OCI-LY7 (cell line): ENCODE measurements at regions not wholly inside any gene's neighbourhood (a gene's known extent, or its start where the extent isn't known, plus 50 kb on each side); places are given as distances from the start of the nearest gene placed in this dataset.

Experiments used
- BruUV-seq: library from RNA; stranded (reverse); fragments of 400-500 nt; replicated peaks from 2 replicates; lab custom pipeline; 2021; lab: Mats Ljungman, UMichigan
- CTCF ChIA-PET: fragments of 300-600 bp; sonication (Branson Sonifier 250); formaldehyde crosslinking; loops from one replicate; lab custom pipeline; 2022; ENCODE audit warnings: antibody characterized with exemption; ENCODE audit not compliant: unreplicated experiment; lab: Charles Lee
- POLR2A ChIA-PET: fragments of 300-600 bp; sonication (Branson Sonifier 250); formaldehyde crosslinking; loops from one replicate; lab custom pipeline; 2022; ENCODE audit warnings: antibody characterized with exemption; lab: Charles Lee
- DNase-seq: peaks from one replicate; pipeline ENCODE4 v3.0.0-alpha.2; 2015; ENCODE audit warnings: low spot score
- H2AFZ ChIP-seq: fragments of 200-600 bp; sonication (generic), shearing (Covaris generic); 2 replicates; pipeline ENCODE4 v1.6.1; 2014; ENCODE audit warnings: mild to moderate bottlenecking, antibody characterized with exemption, low read length, moderate library complexity
- H3K27ac ChIP-seq: fragments of 200-600 bp; sonication (generic); 2 replicates; pipeline ENCODE4 v1.5.1; 2014; ENCODE audit warnings: mixed run types, low read depth, mild to moderate bottlenecking, moderate library complexity, low read length, inconsistent platforms; ENCODE audit not compliant: poor library complexity, severe bottlenecking
- H3K36me3 ChIP-seq: fragments of 200-600 bp; sonication (generic); 2 replicates; pipeline ENCODE4 v1.6.1; 2014; ENCODE audit warnings: mild to moderate bottlenecking, antibody characterized with exemption, low read length, moderate library complexity, mixed read lengths; ENCODE audit not compliant: insufficient read depth
- H3K4me1 ChIP-seq: fragments of 200-600 bp; sonication (generic); 2 replicates; pipeline ENCODE4 v1.5.1; 2014; ENCODE audit warnings: mild to moderate bottlenecking, low read length; ENCODE audit not compliant: insufficient read depth, poor library complexity, severe bottlenecking
- H3K4me2 ChIP-seq: fragments of 200-600 bp; sonication (generic); 2 replicates; pipeline ENCODE4 v1.6.1; 2014; ENCODE audit warnings: mild to moderate bottlenecking, low read length
- H3K4me3 ChIP-seq: fragments of 200-600 bp; sonication (generic); 2 replicates; pipeline ENCODE4 v1.5.1; 2014; ENCODE audit warnings: mild to moderate bottlenecking, low read depth, low read length; ENCODE audit not compliant: poor library complexity, severe bottlenecking
- H3K79me2 ChIP-seq: fragments of 200-600 bp; sonication (generic); 2 replicates; pipeline ENCODE4 v1.6.1; 2016; ENCODE audit warnings: low read depth, mild to moderate bottlenecking, low read length, moderate library complexity, mixed read lengths; ENCODE audit not compliant: insufficient read depth
- H3K9me2 ChIP-seq: fragments of 200-600 bp; sonication (generic); 2 replicates; pipeline ENCODE4 v1.6.1; 2016; ENCODE audit warnings: mild to moderate bottlenecking, low read length, mixed read lengths; ENCODE audit not compliant: insufficient read depth
- H3K9me3 ChIP-seq: fragments of 200-600 bp; sonication (generic); 2 replicates; pipeline ENCODE4 v1.6.1; 2014; ENCODE audit warnings: mild to moderate bottlenecking, mixed run types, low read length, mixed read lengths
- H4K20me1 ChIP-seq: fragments of 200-600 bp; sonication (generic); 2 replicates; pipeline ENCODE4 v1.6.1; 2014; ENCODE audit warnings: mild to moderate bottlenecking, antibody characterized with exemption, low read length, moderate library complexity, mixed read lengths; ENCODE audit not compliant: insufficient read depth
- EZH2phosphoT487 ChIP-seq: fragments of 200-600 bp; sonication (generic); IDR thresholded peaks from 2 replicates; pipeline ENCODE4 v1.6.1; 2018; ENCODE audit warnings: low read depth, borderline replicate concordance, mild to moderate bottlenecking, mixed run types, antibody characterized with exemption, low read length, moderate library complexity, mixed read lengths
- intact Hi-C: fragments of 100-400 bp; cut with micrococcal nuclease; formaldehyde crosslinking; loops from one replicate; pipeline ENCODE4 v1.10.0; 2022; ENCODE audit not compliant: unreplicated experiment
- TF ChIP-seq, protein P1 (sequence below): fragments of 200-600 bp; sonication (generic); conservative IDR thresholded peaks from 2 replicates; pipeline ENCODE4 v1.5.1; 2014; ENCODE audit warnings: mild to moderate bottlenecking, antibody characterized with exemption, low read length, moderate library complexity, mixed read lengths

GRCh38 chr11:114929351-114930000 is 251.1 kb downstream of the NXPE2 start:
- no peaks in the 10 kb centered on the region for H3K9me2 ChIP-seq
- no peaks in the 10 kb centered on the region for H3K36me3 ChIP-seq
- no peaks in the 10 kb centered on the region for H3K4me1 ChIP-seq
- no TSS peak for BruUV-seq
- DNase-seq = no peak
- no peaks in the 10 kb centered on the region for H4K20me1 ChIP-seq
- H3K27ac ChIP-seq = no peak overlapping the region
- no peak overlapping the region for H2AFZ ChIP-seq
- no peaks in the 10 kb centered on the region for H3K79me2 ChIP-seq
- no peak overlapping the region for H3K4me3 ChIP-seq
- no peak overlapping the region for H3K4me2 ChIP-seq
- intact Hi-C loops = no loop called here
- ChIA-PET POLR2A (no interaction called here), CTCF (no interaction called here)
- TF ChIP-seq, protein P1, sequence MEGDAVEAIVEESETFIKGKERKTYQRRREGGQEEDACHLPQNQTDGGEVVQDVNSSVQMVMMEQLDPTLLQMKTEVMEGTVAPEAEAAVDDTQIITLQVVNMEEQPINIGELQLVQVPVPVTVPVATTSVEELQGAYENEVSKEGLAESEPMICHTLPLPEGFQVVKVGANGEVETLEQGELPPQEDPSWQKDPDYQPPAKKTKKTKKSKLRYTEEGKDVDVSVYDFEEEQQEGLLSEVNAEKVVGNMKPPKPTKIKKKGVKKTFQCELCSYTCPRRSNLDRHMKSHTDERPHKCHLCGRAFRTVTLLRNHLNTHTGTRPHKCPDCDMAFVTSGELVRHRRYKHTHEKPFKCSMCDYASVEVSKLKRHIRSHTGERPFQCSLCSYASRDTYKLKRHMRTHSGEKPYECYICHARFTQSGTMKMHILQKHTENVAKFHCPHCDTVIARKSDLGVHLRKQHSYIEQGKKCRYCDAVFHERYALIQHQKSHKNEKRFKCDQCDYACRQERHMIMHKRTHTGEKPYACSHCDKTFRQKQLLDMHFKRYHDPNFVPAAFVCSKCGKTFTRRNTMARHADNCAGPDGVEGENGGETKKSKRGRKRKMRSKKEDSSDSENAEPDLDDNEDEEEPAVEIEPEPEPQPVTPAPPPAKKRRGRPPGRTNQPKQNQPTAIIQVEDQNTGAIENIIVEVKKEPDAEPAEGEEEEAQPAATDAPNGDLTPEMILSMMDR = no peak
- no peaks in the 10 kb centered on the region for H3K9me3 ChIP-seq

DNA sequence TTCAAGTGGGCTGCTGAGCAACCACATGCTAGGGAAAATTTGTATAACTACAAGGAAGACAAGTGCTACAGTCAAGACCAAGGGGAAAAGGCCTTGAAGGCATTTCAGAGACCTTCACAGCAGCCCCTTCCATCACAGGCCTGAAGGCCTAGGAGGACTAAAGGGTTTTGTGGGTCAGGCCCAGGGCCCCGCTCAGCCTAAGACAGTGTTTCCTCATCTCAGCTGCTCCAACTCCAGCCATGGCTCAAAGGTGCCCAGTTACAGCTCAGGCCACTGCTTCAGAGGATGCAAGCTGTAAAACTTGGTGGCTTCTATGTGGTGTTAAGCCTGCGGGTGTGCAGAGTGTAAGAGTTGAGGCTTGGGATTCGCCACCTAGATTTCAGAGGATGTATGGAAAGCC is 260.5 kb downstream of the NXPE2 start:
- H3K4me1 ChIP-seq = no peaks in the 10 kb centered on the region
- H3K36me3 ChIP-seq = no peaks in the 10 kb centered on the region
- ChIA-PET CTCF (no interaction called here), POLR2A (no interaction called here)
- no peak overlapping the region for H3K4me2 ChIP-seq
- H3K9me2 ChIP-seq = no peaks in the 10 kb centered on the region
- no peak for DNase-seq
- TF ChIP-seq, protein P1 = no peak
- no peak for TF ChIP-seq EZH2phosphoT487
- H2AFZ ChIP-seq = no peak overlapping the region
- no peak overlapping the region for H3K4me3 ChIP-seq
- no TSS peak for BruUV-seq
- H4K20me1 ChIP-seq = no peaks in the 10 kb centered on the region
- no peak overlapping the region for H3K27ac ChIP-seq
- no peaks in the 10 kb centered on the region for H3K79me2 ChIP-seq
- intact Hi-C loops = no loop called here
- no peaks in the 10 kb centered on the region; the same call in 1 of the 2 replicates for H3K9me3 ChIP-seq

- Histone ChIP-seq H3K9me3 (no peaks in the 10 kb centered on the region; the same call in 1 of the 2 replicates), H3K4me1 (no peaks in the 10 kb centered on the region), H3K9me2 (no peaks in the 10 kb centered on the region), H3K4me2 (no peak overlapping the region), H3K36me3 (no peaks in the 10 kb centered on the region), H4K20me1 (no peaks in the 10 kb centered on the region), H3K27ac (no peak overlapping the region), H2AFZ (no peak overlapping the region), H3K79me2 (no peaks in the 10 kb centered on the region), H3K4me3 (no peak overlapping the region)
- ChIA-PET POLR2A (no interaction called here), CTCF (no interaction called here)
- DNase-seq = no peak
- TF ChIP-seq, protein P1 = no peak
- TF ChIP-seq EZH2phosphoT487 = no peak
- intact Hi-C loops = no loop called here
- BruUV-seq = no TSS peak
These were observed 263.9 kb downstream of the NXPE2 start for GRCh38 chr11:114942207-114942606.
